Eye (tissue), 1 donor: ENCODE measurements at regions not wholly inside any gene's neighbourhood (a gene's known extent, or its start where the extent isn't known, plus 50 kb on each side); places are given as distances from the start of the nearest gene placed in this dataset.
A peak's percentile ranks its signal among the peaks of the same experiment; 100 is the strongest.

Experiments used
- DNase-seq: peaks from one replicate; pipeline ENCODE4 v3.0.0-alpha.2; 2015

- no peak for DNase-seq
These were observed 305.6 kb upstream of the PITRM1 start for GRCh38 chr10:3478153-3478552.

- no peak for DNase-seq
These were observed 305.1 kb upstream of the PITRM1 start for GRCh38 chr10:3477683-3478082.

- no peak for DNase-seq
These were observed 304.3 kb upstream of the PITRM1 start for GRCh38 chr10:3476640-3477448.

GRCh38 chr10:3476186-3476585 is 303.6 kb upstream of the PITRM1 start:
- DNase-seq: peak; percentile 56

- no peak for DNase-seq
These were observed 302.8 kb upstream of the PITRM1 start for GRCh38 chr10:3475367-3475766.

- no peak for DNase-seq
These were observed 301.7 kb upstream of the PITRM1 start for GRCh38 chr10:3474266-3474665.

GRCh38 chr10:3473271-3473670 is 300.7 kb upstream of the PITRM1 start:
- no peak for DNase-seq

- DNase-seq: peak; percentile 79
These were observed 299.9 kb upstream of the PITRM1 start for GRCh38 chr10:3472287-3473051.

GRCh38 chr10:3471927-3472286 is 299.3 kb upstream of the PITRM1 start:
- DNase-seq: no peak

GRCh38 chr10:3471472-3471871 is 298.9 kb upstream of the PITRM1 start:
- no peak for DNase-seq

GRCh38 chr10:3470191-3470590 is 297.6 kb upstream of the PITRM1 start:
- DNase-seq: no peak

GRCh38 chr10:3469639-3470020 is 297.0 kb upstream of the PITRM1 start:
- no peak for DNase-seq

GRCh38 chr10:3468919-3469638 is 296.5 kb upstream of the PITRM1 start:
- DNase-seq: peak; percentile 68

- peak; percentile 53 for DNase-seq
These were observed 294.7 kb upstream of the PITRM1 start for GRCh38 chr10:3467052-3467951.

- peak; percentile 8 for DNase-seq
These were observed 292.9 kb upstream of the PITRM1 start for GRCh38 chr10:3465406-3465891.

GRCh38 chr10:3464760-3465405 is 292.3 kb upstream of the PITRM1 start:
- DNase-seq: no peak

GRCh38 chr10:3460420-3461128 is 288.0 kb upstream of the PITRM1 start:
- DNase-seq: no peak

GRCh38 chr10:3455385-3456334 is 283.1 kb upstream of the PITRM1 start:
- peak; percentile 61 for DNase-seq

GRCh38 chr10:3452683-3453361 is 280.2 kb upstream of the PITRM1 start:
- peak; percentile 26 for DNase-seq
